ENCODE measurements at regions not wholly inside any gene's neighbourhood (a gene's known extent, or its start where the extent isn't known, plus 50 kb on each side); places are given as distances from the start of the nearest gene placed in this dataset.

- TF ChIP-seq POLR2A (IDR thresholded peaks at IDR 0.05) (no peak), CTCF (IDR thresholded peaks at IDR 0.05) (no peak)
Measured at GRCh38 chr5:158451203-158451992, 592.5 kb upstream of the CLINT1 start.

Measured in Peyer's patch (tissue), 4 donors.